ENCODE measurements at regions not wholly inside any gene's neighbourhood (a gene's known extent, or its start where the extent isn't known, plus 50 kb on each side); places are given as distances from the start of the nearest gene placed in this dataset.
"Not testable (repeated sequence)": the region's sequence is repeated elsewhere in the genome, so short reads cannot be mapped to it uniquely, and the experiment has no call there.

- Histone ChIP-seq H3K4me1 (ENCODE audit: insufficient read depth, low read length) (no peaks in the 10 kb centered on the region), H2AFZ (ENCODE audit: low read depth, low read length) (no peak overlapping the region), H3K9me3 (ENCODE audit: low read length) (no peaks in the 10 kb centered on the region), H3K27me3 (ENCODE audit: insufficient read depth, low read length) (no peaks in the 10 kb centered on the region), H3K4me3 (ENCODE audit: low read length) (no peak overlapping the region), H3K36me3 (ENCODE audit: insufficient read depth, low read length) (no peaks in the 10 kb centered on the region)
Measured at GRCh38 chr7:68873616-68874015, 724.7 kb upstream of the AUTS2 start.

DNA sequence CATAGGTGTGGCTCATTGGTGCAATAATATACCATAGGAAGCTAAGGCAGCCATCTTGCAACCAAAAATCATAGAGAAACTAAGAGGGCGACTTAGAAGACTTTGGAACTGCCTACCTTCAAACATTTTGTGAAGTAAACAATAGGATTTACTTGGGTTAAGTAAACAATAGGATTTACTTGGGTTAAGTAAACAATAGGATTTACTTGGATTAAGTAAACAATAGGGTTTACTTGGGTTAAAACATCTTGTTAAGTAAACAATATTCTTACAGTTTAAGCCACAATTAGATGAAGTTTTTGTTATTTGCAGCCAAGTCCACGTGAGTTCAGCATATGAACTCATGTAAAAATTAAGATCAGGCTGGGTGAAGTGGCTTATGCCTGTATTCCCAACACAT, 722.4 kb upstream of the AUTS2 start:
- no peaks in the 10 kb centered on the region for H3K4me1 ChIP-seq (ENCODE audit: insufficient read depth, low read length)
- H3K36me3 ChIP-seq (ENCODE audit: insufficient read depth, low read length), result no peaks in the 10 kb centered on the region
- no peak overlapping the region for H3K4me3 ChIP-seq (ENCODE audit: low read length)
- H2AFZ ChIP-seq (ENCODE audit: low read depth, low read length), result no peak overlapping the region
- no peaks in the 10 kb centered on the region for H3K27me3 ChIP-seq (ENCODE audit: insufficient read depth, low read length)
- H3K9me3 ChIP-seq (ENCODE audit: low read length), result no peaks in the 10 kb centered on the region

GRCh38 chr7:68887116-68887515, 711.2 kb upstream of the AUTS2 start:
- not testable (repeated sequence) for H3K4me1 ChIP-seq (ENCODE audit: insufficient read depth, low read length); H3K9me3 ChIP-seq (ENCODE audit: low read length); H3K4me3 ChIP-seq (ENCODE audit: low read length); H2AFZ ChIP-seq (ENCODE audit: low read depth, low read length); H3K36me3 ChIP-seq (ENCODE audit: insufficient read depth, low read length); H3K27me3 ChIP-seq (ENCODE audit: insufficient read depth, low read length)

GRCh38 chr7:68888971-68889385, 709.3 kb upstream of the AUTS2 start:
- Histone ChIP-seq H3K27me3 (ENCODE audit: insufficient read depth, low read length) (no peaks in the 10 kb centered on the region), H2AFZ (ENCODE audit: low read depth, low read length) (no peak overlapping the region), H3K4me1 (ENCODE audit: insufficient read depth, low read length) (no peaks in the 10 kb centered on the region), H3K36me3 (ENCODE audit: insufficient read depth, low read length) (no peaks in the 10 kb centered on the region), H3K9me3 (ENCODE audit: low read length) (no peaks in the 10 kb centered on the region), H3K4me3 (ENCODE audit: low read length) (no peak overlapping the region)

- no peaks in the 10 kb centered on the region for H3K27me3 ChIP-seq (ENCODE audit: insufficient read depth, low read length)
- no peaks in the 10 kb centered on the region for H3K36me3 ChIP-seq (ENCODE audit: insufficient read depth, low read length)
- no peaks in the 10 kb centered on the region for H3K4me1 ChIP-seq (ENCODE audit: insufficient read depth, low read length)
- no peaks in the 10 kb centered on the region for H3K9me3 ChIP-seq (ENCODE audit: low read length)
- no peak overlapping the region for H2AFZ ChIP-seq (ENCODE audit: low read depth, low read length)
- H3K4me3 ChIP-seq (ENCODE audit: low read length), result no peak overlapping the region
Measured at GRCh38 chr7:68892236-68892635, 706.0 kb upstream of the AUTS2 start.

DNA sequence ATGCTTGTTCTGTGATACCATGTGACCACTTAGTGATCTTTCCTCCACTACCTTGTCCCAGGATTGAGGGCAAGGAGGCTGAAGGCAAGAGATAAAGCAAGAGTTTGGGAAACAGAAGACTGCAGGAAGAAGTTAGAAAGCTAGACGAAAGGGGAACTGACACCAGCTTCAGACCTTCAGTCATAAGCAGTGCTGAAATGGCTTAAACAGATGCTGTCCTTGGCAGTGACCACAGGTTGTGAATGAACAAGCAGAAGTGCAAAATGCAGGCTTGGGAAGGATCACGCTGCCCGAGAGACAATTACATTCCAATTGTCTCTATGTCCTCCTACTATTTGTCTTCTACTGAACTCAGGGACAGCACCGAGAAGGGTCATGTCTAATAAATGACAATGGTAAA, 704.9 kb upstream of the AUTS2 start:
- Histone ChIP-seq H3K27me3 (ENCODE audit: insufficient read depth, low read length) (no peaks in the 10 kb centered on the region), H3K4me1 (ENCODE audit: insufficient read depth, low read length) (no peaks in the 10 kb centered on the region), H3K9me3 (ENCODE audit: low read length) (no peaks in the 10 kb centered on the region), H3K4me3 (ENCODE audit: low read length) (no peak overlapping the region), H3K36me3 (ENCODE audit: insufficient read depth, low read length) (no peaks in the 10 kb centered on the region), H2AFZ (ENCODE audit: low read depth, low read length) (no peak overlapping the region)

DNA sequence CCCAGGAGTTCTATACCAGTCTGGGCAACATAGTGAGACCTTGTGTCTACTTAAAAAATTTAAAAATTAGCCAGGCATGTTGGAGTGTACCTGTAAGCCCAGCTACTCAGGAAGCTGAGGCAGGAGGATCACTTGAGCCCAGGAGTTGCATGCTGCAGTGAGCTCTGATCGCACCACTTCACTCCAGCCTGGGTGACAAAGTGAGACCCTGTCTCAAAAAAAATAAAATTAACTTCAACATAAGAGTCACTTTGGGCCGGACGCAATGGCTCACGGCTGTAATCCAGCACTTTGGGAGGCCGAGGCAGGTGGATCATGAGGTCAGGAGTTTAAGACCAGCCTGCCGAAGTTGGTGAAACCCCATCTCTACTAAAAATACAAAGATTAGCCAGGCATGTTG, 699.1 kb upstream of the AUTS2 start:
- H3K27me3 ChIP-seq (ENCODE audit: insufficient read depth, low read length); H3K9me3 ChIP-seq (ENCODE audit: low read length); H2AFZ ChIP-seq (ENCODE audit: low read depth, low read length); H3K4me1 ChIP-seq (ENCODE audit: insufficient read depth, low read length); H3K36me3 ChIP-seq (ENCODE audit: insufficient read depth, low read length); H3K4me3 ChIP-seq (ENCODE audit: low read length): not testable (repeated sequence)

GRCh38 chr7:68900096-68900495, 698.2 kb upstream of the AUTS2 start:
- no peaks in the 10 kb centered on the region for H3K9me3 ChIP-seq (ENCODE audit: low read length)
- H3K4me1 ChIP-seq (ENCODE audit: insufficient read depth, low read length), result no peaks in the 10 kb centered on the region
- H3K27me3 ChIP-seq (ENCODE audit: insufficient read depth, low read length), result no peaks in the 10 kb centered on the region
- no peaks in the 10 kb centered on the region for H3K36me3 ChIP-seq (ENCODE audit: insufficient read depth, low read length)
- no peak overlapping the region for H3K4me3 ChIP-seq (ENCODE audit: low read length)
- no peak overlapping the region for H2AFZ ChIP-seq (ENCODE audit: low read depth, low read length)

GRCh38 chr7:68904630-68905029, 693.6 kb upstream of the AUTS2 start:
- H3K27me3 ChIP-seq (ENCODE audit: insufficient read depth, low read length), result no peaks in the 10 kb centered on the region
- H2AFZ ChIP-seq (ENCODE audit: low read depth, low read length), result no peak overlapping the region
- H3K4me3 ChIP-seq (ENCODE audit: low read length), result no peak overlapping the region
- no peaks in the 10 kb centered on the region for H3K36me3 ChIP-seq (ENCODE audit: insufficient read depth, low read length)
- no peaks in the 10 kb centered on the region for H3K4me1 ChIP-seq (ENCODE audit: insufficient read depth, low read length)
- H3K9me3 ChIP-seq (ENCODE audit: low read length), result no peaks in the 10 kb centered on the region

GRCh38 chr7:68911754-68912153, 686.5 kb upstream of the AUTS2 start:
- Histone ChIP-seq H3K27me3 (ENCODE audit: insufficient read depth, low read length) (no peaks in the 10 kb centered on the region), H3K4me3 (ENCODE audit: low read length) (no peak overlapping the region), H3K4me1 (ENCODE audit: insufficient read depth, low read length) (no peaks in the 10 kb centered on the region), H2AFZ (ENCODE audit: low read depth, low read length) (no peak overlapping the region), H3K9me3 (ENCODE audit: low read length) (no peaks in the 10 kb centered on the region), H3K36me3 (ENCODE audit: insufficient read depth, low read length) (no peaks in the 10 kb centered on the region)

DNA sequence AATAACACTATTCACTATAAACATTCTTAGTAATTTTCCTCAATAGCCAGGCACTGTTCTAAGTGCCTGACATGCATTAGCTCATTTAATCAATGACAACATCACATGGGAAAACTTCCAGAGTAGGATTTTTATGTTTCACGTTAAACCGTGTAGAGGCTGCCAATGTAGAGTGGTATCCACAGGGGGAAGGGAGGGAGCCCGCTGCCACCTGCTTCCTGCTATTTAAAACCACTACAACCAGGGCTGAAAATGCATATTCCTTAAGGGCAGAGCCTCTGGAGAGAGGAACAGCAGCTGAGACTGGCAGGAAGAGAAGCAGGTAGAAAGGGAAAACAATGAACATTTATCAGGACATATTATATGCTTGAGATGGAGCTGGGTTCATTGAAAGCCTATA, 684.3 kb upstream of the AUTS2 start:
- Histone ChIP-seq H3K27me3 (ENCODE audit: insufficient read depth, low read length) (no peaks in the 10 kb centered on the region), H3K4me1 (ENCODE audit: insufficient read depth, low read length) (no peaks in the 10 kb centered on the region), H3K9me3 (ENCODE audit: low read length) (no peaks in the 10 kb centered on the region), H2AFZ (ENCODE audit: low read depth, low read length) (no peak overlapping the region), H3K36me3 (ENCODE audit: insufficient read depth, low read length) (no peaks in the 10 kb centered on the region), H3K4me3 (ENCODE audit: low read length) (no peak overlapping the region)

GRCh38 chr7:68917041-68917651, 681.1 kb upstream of the AUTS2 start:
- no peak overlapping the region for H2AFZ ChIP-seq (ENCODE audit: low read depth, low read length)

GRCh38 chr7:68918621-68919020, 679.7 kb upstream of the AUTS2 start:
- Histone ChIP-seq H3K27me3 (ENCODE audit: insufficient read depth, low read length) (no peaks in the 10 kb centered on the region), H3K4me3 (ENCODE audit: low read length) (no peak overlapping the region), H3K36me3 (ENCODE audit: insufficient read depth, low read length) (no peaks in the 10 kb centered on the region), H2AFZ (ENCODE audit: low read depth, low read length) (no peak overlapping the region), H3K9me3 (ENCODE audit: low read length) (no peaks in the 10 kb centered on the region), H3K4me1 (ENCODE audit: insufficient read depth, low read length) (no peaks in the 10 kb centered on the region)

More at GRCh38 chr7:68917041-68917651, 681.1 kb upstream of the AUTS2 start:
- Histone ChIP-seq H3K27me3 (ENCODE audit: insufficient read depth, low read length) (no peaks in the 10 kb centered on the region), H3K4me3 (ENCODE audit: low read length) (no peak overlapping the region), H3K36me3 (ENCODE audit: insufficient read depth, low read length) (no peaks in the 10 kb centered on the region), H3K4me1 (ENCODE audit: insufficient read depth, low read length) (no peaks in the 10 kb centered on the region), H3K9me3 (ENCODE audit: low read length) (no peaks in the 10 kb centered on the region)

GRCh38 chr7:68922850-68923249, 675.4 kb upstream of the AUTS2 start:
- Histone ChIP-seq H3K36me3 (ENCODE audit: insufficient read depth, low read length) (no peaks in the 10 kb centered on the region), H3K4me3 (ENCODE audit: low read length) (no peak overlapping the region), H2AFZ (ENCODE audit: low read depth, low read length) (no peak overlapping the region), H3K9me3 (ENCODE audit: low read length) (no peaks in the 10 kb centered on the region), H3K4me1 (ENCODE audit: insufficient read depth, low read length) (no peaks in the 10 kb centered on the region), H3K27me3 (ENCODE audit: insufficient read depth, low read length) (no peaks in the 10 kb centered on the region)
